ENCODE measurements at regions not wholly inside any gene's neighbourhood (a gene's known extent, or its start where the extent isn't known, plus 50 kb on each side); places are given as distances from the start of the nearest gene placed in this dataset.

DNA sequence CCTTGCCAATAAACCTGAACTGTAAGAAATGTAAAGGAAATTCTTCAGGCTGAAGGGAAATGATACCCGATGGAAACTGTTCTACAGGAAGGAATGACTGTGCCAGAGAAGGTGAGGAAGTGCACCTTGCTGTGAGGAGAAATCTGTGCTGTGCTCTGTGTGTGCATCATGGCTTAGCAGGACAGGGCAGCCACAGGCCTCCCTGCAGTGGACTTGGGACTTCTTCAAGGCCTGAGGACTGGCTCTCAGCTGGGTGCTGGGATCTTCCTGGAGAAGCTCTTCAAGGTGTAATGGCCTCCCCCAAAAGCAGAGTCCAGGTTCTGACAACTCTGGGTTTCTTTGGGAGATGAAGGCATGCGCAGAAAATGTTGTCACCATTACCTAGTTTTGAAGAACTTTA is 145.1 kb downstream of the UQCRFS1 start:
- Histone ChIP-seq H3K27ac (ENCODE audit: low read depth, low read length, poor library complexity, severe bottlenecking) (no peak overlapping the region), H3K27me3 (replicated peaks; ENCODE audit: insufficient read depth, low read depth, low read length, poor library complexity) (no peaks in the 10 kb centered on the region), H3K4me3 (ENCODE audit: low read depth, low read length, poor library complexity, severe bottlenecking) (no peak overlapping the region), H3K9me3 (ENCODE audit: low read depth, low read length, poor library complexity, severe bottlenecking) (peaks cover 13% of the 10 kb centered on the region), H3K4me1 (ENCODE audit: insufficient read depth, low read length, poor library complexity, severe bottlenecking) (no peaks in the 10 kb centered on the region), H3K36me3 (ENCODE audit: insufficient read depth, low read length, poor library complexity, severe bottlenecking) (no peaks in the 10 kb centered on the region)
- ChIA-PET POLR2A (ENCODE audit: low non-redundant PET) (no interaction called here), CTCF (no interaction called here)
- TF ChIP-seq, protein P1, sequence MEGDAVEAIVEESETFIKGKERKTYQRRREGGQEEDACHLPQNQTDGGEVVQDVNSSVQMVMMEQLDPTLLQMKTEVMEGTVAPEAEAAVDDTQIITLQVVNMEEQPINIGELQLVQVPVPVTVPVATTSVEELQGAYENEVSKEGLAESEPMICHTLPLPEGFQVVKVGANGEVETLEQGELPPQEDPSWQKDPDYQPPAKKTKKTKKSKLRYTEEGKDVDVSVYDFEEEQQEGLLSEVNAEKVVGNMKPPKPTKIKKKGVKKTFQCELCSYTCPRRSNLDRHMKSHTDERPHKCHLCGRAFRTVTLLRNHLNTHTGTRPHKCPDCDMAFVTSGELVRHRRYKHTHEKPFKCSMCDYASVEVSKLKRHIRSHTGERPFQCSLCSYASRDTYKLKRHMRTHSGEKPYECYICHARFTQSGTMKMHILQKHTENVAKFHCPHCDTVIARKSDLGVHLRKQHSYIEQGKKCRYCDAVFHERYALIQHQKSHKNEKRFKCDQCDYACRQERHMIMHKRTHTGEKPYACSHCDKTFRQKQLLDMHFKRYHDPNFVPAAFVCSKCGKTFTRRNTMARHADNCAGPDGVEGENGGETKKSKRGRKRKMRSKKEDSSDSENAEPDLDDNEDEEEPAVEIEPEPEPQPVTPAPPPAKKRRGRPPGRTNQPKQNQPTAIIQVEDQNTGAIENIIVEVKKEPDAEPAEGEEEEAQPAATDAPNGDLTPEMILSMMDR (conservative IDR thresholded peaks at IDR 0.05; ENCODE audit: low read depth, low read length): no peak
- no peak for TF ChIP-seq EZH2 (IDR thresholded peaks at IDR 0.05; ENCODE audit: borderline replicate concordance, low read depth, low read length, poor library complexity, severe bottlenecking)
- intact Hi-C loops (cut with micrococcal nuclease; ENCODE audit: unreplicated experiment): no loop called here
- no peak for DNase-seq (ENCODE audit: low spot score)
- BruUV-seq (replicated peaks): no TSS peak

- Histone ChIP-seq H3K27ac (ENCODE audit: low read depth, low read length, poor library complexity, severe bottlenecking) (no peak overlapping the region), H3K4me1 (ENCODE audit: insufficient read depth, low read length, poor library complexity, severe bottlenecking) (no peaks in the 10 kb centered on the region), H3K36me3 (ENCODE audit: insufficient read depth, low read length, poor library complexity, severe bottlenecking) (no peaks in the 10 kb centered on the region), H3K9me3 (ENCODE audit: low read depth, low read length, poor library complexity, severe bottlenecking) (peaks cover 47% of the 10 kb centered on the region), H3K4me3 (ENCODE audit: low read depth, low read length, poor library complexity, severe bottlenecking) (no peak overlapping the region), H3K27me3 (replicated peaks; ENCODE audit: insufficient read depth, low read depth, low read length, poor library complexity) (no peaks in the 10 kb centered on the region)
- no peak for DNase-seq (ENCODE audit: low spot score)
- TF ChIP-seq, protein P1 (conservative IDR thresholded peaks at IDR 0.05; ENCODE audit: low read depth, low read length): no peak
- TF ChIP-seq EZH2 (IDR thresholded peaks at IDR 0.05; ENCODE audit: borderline replicate concordance, low read depth, low read length, poor library complexity, severe bottlenecking): no peak
- ChIA-PET POLR2A (ENCODE audit: low non-redundant PET) (no interaction called here), CTCF (no interaction called here)
- no TSS peak for BruUV-seq (replicated peaks)
- intact Hi-C loops (cut with micrococcal nuclease; ENCODE audit: unreplicated experiment): no loop called here
Observed at GRCh38 chr19:29062475-29063435, 150.2 kb downstream of the UQCRFS1 start.

DNA sequence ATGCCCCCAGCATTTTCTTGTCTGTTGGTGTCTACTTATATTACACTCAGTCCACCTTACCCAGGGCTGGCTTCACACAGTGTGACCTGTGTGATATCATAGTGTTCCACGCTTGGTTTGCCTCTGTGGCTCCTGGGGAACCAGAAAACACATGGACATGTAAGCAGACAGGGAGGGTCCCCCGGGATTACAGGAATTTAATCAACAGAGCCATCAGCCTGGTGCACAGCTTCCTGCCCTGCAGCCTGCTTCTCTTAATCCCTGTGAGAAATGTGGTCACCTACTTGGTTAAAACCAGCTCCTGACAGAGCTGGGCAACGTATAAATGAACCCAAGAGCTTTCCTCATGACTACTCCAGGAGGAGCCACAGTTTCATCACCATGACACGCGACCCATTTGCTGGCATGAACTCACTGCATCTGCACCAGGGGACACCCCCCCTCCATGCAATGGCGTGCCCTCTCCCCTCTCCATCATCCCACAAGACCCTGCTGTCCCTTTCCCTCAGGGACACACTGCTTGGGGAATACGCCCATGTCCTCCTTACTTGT is 152.1 kb downstream of the UQCRFS1 start:
- Histone ChIP-seq H3K4me3 (ENCODE audit: low read depth, low read length, poor library complexity, severe bottlenecking) (no peak overlapping the region), H3K36me3 (ENCODE audit: insufficient read depth, low read length, poor library complexity, severe bottlenecking) (no peaks in the 10 kb centered on the region), H3K4me1 (ENCODE audit: insufficient read depth, low read length, poor library complexity, severe bottlenecking) (no peaks in the 10 kb centered on the region), H3K27me3 (replicated peaks; ENCODE audit: insufficient read depth, low read depth, low read length, poor library complexity) (no peaks in the 10 kb centered on the region), H3K9me3 (ENCODE audit: low read depth, low read length, poor library complexity, severe bottlenecking) (peaks cover 53% of the 10 kb centered on the region), H3K27ac (ENCODE audit: low read depth, low read length, poor library complexity, severe bottlenecking) (no peak overlapping the region)
- DNase-seq (ENCODE audit: low spot score): no peak
- intact Hi-C loops (cut with micrococcal nuclease; ENCODE audit: unreplicated experiment): no loop called here
- POLR2A ChIA-PET (ENCODE audit: low non-redundant PET): no interaction called here
- TF ChIP-seq EZH2 (IDR thresholded peaks at IDR 0.05; ENCODE audit: borderline replicate concordance, low read depth, low read length, poor library complexity, severe bottlenecking): no peak
- TF ChIP-seq, protein P1 (conservative IDR thresholded peaks at IDR 0.05; ENCODE audit: low read depth, low read length): no peak
- CTCF ChIA-PET: no interaction called here
- no TSS peak for BruUV-seq (replicated peaks)
